ENCODE measurements at regions not wholly inside any gene's neighbourhood (a gene's known extent, or its start where the extent isn't known, plus 50 kb on each side); places are given as distances from the start of the nearest gene placed in this dataset.
"Not testable (repeated sequence)": the region's sequence is repeated elsewhere in the genome, so short reads cannot be mapped to it uniquely, and the experiment has no call there.

GRCh38 chr18:39227769-39228168 lies 1662.2 kb upstream of the CELF4 start:
- not testable (repeated sequence) for TF ChIP-seq CTCF (IDR thresholded peaks at IDR 0.05; ENCODE audit: extremely low read depth in 1 of 2, insufficient read depth in 1 of 2, low read depth in 1 of 2, low read length in 2 of 2); POLR2AphosphoS5 (IDR thresholded peaks at IDR 0.05; ENCODE audit: insufficient read depth, low read depth, low read length); EZH2 (IDR thresholded peaks at IDR 0.05; ENCODE audit: borderline replicate concordance, low read depth, low read length, severe bottlenecking); POLR2A (IDR thresholded peaks at IDR 0.05; ENCODE audit: low read depth, low read length); MAX (IDR thresholded peaks at IDR 0.05; ENCODE audit: insufficient read depth, insufficient read length); JUN (IDR thresholded peaks at IDR 0.05; ENCODE audit: borderline replicate concordance, insufficient read depth, insufficient read length, low read depth); GATA2 (IDR thresholded peaks at IDR 0.05; ENCODE audit: insufficient read depth, insufficient read length, low read depth, low read length)

All from endothelial cell of umbilical vein (primary cell).